Gastroesophageal sphincter (tissue), 3 donors: ENCODE measurements at regions not wholly inside any gene's neighbourhood (a gene's known extent, or its start where the extent isn't known, plus 50 kb on each side); places are given as distances from the start of the nearest gene placed in this dataset.

ENCODE experiments used
- POLR2A ChIP-seq, 2 donors: fragments of 450-650 bp; IDR thresholded peaks; one replicate each; pipeline ENCODE4 v1.6.1; 2017; ENCODE audit warnings: antibody characterized with exemption in 2 of 2, mild to moderate bottlenecking in 2 of 2, moderate library complexity in 1 of 2
- TF ChIP-seq, protein P1 (sequence below), 4 experiments: fragments of 200-600 bp in 2 of 4; fragments of 450-650 bp in 2 of 4; sonication (generic) in 1 of 4; IDR thresholded peaks; one replicate each; pipeline ENCODE4 v1.5.1; 2017 to 2019; ENCODE audit warnings: antibody characterized with exemption in 4 of 4, mild to moderate bottlenecking in 2 of 4, moderate library complexity in 2 of 4

DNA sequence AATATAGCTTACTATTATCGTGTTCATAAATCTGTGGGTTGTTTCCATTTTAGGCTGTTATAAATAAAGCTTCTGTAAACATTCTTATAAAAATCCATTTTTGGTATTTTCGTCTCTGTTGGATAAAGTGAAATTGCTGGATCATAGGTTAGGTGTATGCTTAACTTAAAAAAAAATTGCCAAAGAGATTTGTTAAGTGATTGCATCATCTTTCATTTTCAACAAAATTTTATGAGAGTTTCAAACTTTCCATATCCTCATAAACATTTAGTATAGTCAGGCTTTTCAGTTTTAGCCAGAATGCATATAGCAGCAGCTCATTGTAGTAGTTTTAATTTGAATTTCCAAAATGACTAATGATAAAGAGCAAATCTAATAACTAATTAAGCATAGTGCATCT is 146.7 kb upstream of the CNTN5 start:
- TF ChIP-seq, protein P1, sequence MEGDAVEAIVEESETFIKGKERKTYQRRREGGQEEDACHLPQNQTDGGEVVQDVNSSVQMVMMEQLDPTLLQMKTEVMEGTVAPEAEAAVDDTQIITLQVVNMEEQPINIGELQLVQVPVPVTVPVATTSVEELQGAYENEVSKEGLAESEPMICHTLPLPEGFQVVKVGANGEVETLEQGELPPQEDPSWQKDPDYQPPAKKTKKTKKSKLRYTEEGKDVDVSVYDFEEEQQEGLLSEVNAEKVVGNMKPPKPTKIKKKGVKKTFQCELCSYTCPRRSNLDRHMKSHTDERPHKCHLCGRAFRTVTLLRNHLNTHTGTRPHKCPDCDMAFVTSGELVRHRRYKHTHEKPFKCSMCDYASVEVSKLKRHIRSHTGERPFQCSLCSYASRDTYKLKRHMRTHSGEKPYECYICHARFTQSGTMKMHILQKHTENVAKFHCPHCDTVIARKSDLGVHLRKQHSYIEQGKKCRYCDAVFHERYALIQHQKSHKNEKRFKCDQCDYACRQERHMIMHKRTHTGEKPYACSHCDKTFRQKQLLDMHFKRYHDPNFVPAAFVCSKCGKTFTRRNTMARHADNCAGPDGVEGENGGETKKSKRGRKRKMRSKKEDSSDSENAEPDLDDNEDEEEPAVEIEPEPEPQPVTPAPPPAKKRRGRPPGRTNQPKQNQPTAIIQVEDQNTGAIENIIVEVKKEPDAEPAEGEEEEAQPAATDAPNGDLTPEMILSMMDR (IDR thresholded peaks at IDR 0.05), result no peak
- no peak for TF ChIP-seq POLR2A (IDR thresholded peaks at IDR 0.05)
